Choroid plexus epithelial cell (primary cell): ENCODE measurements at regions not wholly inside any gene's neighbourhood (a gene's known extent, or its start where the extent isn't known, plus 50 kb on each side); places are given as distances from the start of the nearest gene placed in this dataset.

Experiments
- DNase-seq: peaks from one replicate; pipeline ENCODE4 v3.0.0-alpha.2; 2010; ENCODE audit warnings: low read depth
- H3K4me3 ChIP-seq: 2 replicates; pipeline ENCODE4 v1.5.1; 2011; ENCODE audit warnings: low read depth, mild to moderate bottlenecking, control low read depth, low read length, moderate library complexity
- CTCF ChIP-seq: conservative IDR thresholded peaks from 2 replicates; pipeline ENCODE4 v1.5.1; 2011; ENCODE audit warnings: low read depth, mild to moderate bottlenecking, control low read depth, inconsistent platforms, low read length, moderate library complexity

- no peak overlapping the region for H3K4me3 ChIP-seq
- no peak for TF ChIP-seq CTCF
- no peak for DNase-seq
Measured at GRCh38 chr13:80413611-80414010, 72.7 kb upstream of the SPRY2 start.

GRCh38 chr13:80408270-80408669 lies 67.3 kb upstream of the SPRY2 start:
- no peak for DNase-seq
- no peak for TF ChIP-seq CTCF
- H3K4me3 ChIP-seq = no peak overlapping the region

DNA sequence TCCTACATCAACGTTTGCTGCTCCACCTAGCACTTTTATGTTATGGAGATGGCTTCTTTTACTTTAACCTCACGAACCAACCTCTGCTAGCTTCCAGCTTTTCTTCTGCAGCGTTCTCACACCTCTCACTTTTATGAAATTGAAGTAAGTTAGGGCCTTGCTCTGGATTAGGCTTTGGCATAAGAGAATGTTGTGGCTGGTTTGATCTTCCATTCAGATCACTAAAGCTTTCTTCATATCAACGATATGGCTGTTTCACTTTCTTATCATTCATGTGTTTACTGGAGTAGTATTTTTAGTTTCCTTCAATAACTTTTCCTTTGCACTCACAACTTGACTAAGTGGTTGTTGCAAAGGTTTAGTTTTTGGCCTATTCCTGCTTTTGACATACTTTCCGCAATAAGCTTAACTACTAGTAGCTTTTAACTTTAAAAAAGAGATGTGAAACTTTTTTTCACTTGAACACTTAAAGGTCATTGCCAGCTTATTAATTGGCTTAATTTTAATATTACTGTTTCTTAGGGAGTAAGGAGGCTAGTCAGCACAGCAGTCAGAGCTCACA lies 60.0 kb upstream of the SPRY2 start:
- no peak for TF ChIP-seq CTCF
- H3K4me3 ChIP-seq = no peak overlapping the region
- no peak for DNase-seq

DNA sequence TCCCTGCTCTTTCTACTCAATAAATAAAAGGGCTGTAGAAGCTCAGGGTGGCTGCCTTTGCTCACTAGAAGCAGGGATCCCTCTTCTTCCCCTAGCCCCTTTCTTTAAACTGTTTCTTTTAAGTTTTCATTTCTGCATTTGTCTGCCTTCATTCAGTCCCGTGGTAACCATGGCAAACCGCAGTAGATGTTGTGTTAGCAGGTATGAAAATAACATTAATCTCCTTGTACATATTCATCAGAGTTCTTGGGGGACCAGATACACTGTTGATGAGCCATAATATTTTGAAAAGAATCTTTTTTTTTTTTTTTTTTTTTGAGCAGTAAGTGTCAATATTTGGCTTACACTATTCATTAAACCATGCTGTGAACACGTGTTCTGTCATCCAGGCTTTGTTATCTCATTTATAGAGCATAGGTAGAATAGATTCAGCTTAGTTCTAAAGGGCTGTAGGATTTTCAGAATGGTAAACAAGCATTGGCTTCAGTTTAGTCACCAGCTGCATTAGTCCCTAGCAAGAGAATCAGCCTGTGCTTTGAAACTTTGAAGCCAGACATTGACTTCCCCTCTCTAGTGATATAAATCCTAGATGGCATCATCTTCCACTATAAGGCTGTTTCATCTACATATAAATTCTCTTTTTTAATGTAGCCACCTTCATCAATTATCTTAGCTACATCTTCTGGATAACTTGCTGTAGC lies 59.4 kb upstream of the SPRY2 start:
- no peak for TF ChIP-seq CTCF
- DNase-seq = no peak
- H3K4me3 ChIP-seq = no peak overlapping the region

GRCh38 chr13:80399340-80400163 lies 58.6 kb upstream of the SPRY2 start:
- peak; percentile 8 for DNase-seq
- no peak for TF ChIP-seq CTCF
- no peak overlapping the region for H3K4me3 ChIP-seq
